GM03348 (cell line): ENCODE measurements at regions not wholly inside any gene's neighbourhood (a gene's known extent, or its start where the extent isn't known, plus 50 kb on each side); places are given as distances from the start of the nearest gene placed in this dataset.
"Not testable (repeated sequence)": the region's sequence is repeated elsewhere in the genome, so short reads cannot be mapped to it uniquely, and the experiment has no call there.

Experiments used
- DNase-seq: peaks from one replicate; pipeline ENCODE4 v3.0.0; 2012; ENCODE audit warnings: low spot score

- DNase-seq = no peak
Observed at GRCh38 chr7:70846208-70846607, 285.7 kb upstream of the GALNT17 start.

- no peak for DNase-seq
Observed at GRCh38 chr7:70849580-70850235, 282.2 kb upstream of the GALNT17 start.

GRCh38 chr7:70855373-70855772, 276.6 kb upstream of the GALNT17 start:
- DNase-seq = no peak

- DNase-seq = peak; percentile 77
Observed at GRCh38 chr7:70856901-70857630, 274.9 kb upstream of the GALNT17 start.

- DNase-seq = no peak
Observed at GRCh38 chr7:70857793-70858545, 274.0 kb upstream of the GALNT17 start.

GRCh38 chr7:70867513-70867912, 264.4 kb upstream of the GALNT17 start:
- DNase-seq = no peak

GRCh38 chr7:70870349-70870748, 261.6 kb upstream of the GALNT17 start:
- DNase-seq = no peak

- no peak for DNase-seq
Observed at GRCh38 chr7:70872188-70872587, 259.8 kb upstream of the GALNT17 start.

- DNase-seq = no peak
Observed at GRCh38 chr7:70881167-70881847, 250.6 kb upstream of the GALNT17 start.

GRCh38 chr7:70883750-70884439, 248.0 kb upstream of the GALNT17 start:
- no peak for DNase-seq

GRCh38 chr7:70884440-70884764, 247.5 kb upstream of the GALNT17 start:
- DNase-seq = no peak

GRCh38 chr7:70884809-70885208, 247.1 kb upstream of the GALNT17 start:
- DNase-seq = no peak

GRCh38 chr7:70886547-70886946, 245.4 kb upstream of the GALNT17 start:
- no peak for DNase-seq

- DNase-seq = no peak
Observed at GRCh38 chr7:70887186-70887585, 244.8 kb upstream of the GALNT17 start.

GRCh38 chr7:70890147-70890969, 241.6 kb upstream of the GALNT17 start:
- no peak for DNase-seq

- no peak for DNase-seq
Observed at GRCh38 chr7:70893422-70893821, 238.5 kb upstream of the GALNT17 start.

- DNase-seq = no peak
Observed at GRCh38 chr7:70893971-70894715, 237.8 kb upstream of the GALNT17 start.

- DNase-seq = no peak
Observed at GRCh38 chr7:70894799-70895198, 237.1 kb upstream of the GALNT17 start.

GRCh38 chr7:70895337-70896200, 236.4 kb upstream of the GALNT17 start:
- not testable (repeated sequence) for DNase-seq
